ENCODE measurements at regions not wholly inside any gene's neighbourhood (a gene's known extent, or its start where the extent isn't known, plus 50 kb on each side); places are given as distances from the start of the nearest gene placed in this dataset.

DNA sequence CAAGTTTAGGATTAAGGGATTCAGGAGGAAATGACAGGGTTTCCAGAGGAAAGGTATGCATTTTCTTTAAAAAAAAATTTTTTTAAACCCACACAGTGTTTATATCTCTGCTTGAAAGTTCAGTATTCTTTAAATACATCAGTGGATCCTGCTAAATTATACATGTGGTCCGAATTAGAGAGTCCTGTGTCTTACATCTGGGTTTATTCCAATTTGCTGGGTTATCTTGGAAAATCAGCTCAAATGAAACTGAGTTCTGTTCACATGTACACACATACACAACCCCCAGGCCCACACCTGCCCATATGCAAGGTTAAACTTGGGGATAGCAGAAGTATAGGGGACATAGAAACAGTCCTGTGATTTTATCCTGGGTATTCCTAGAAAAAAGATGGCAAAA is 493.7 kb downstream of the ZNF608 start:
- no peaks in the 10 kb centered on the region for H3K36me3 Mint-ChIP-seq (ENCODE audit: insufficient read depth)
- H3K4me1 Mint-ChIP-seq (ENCODE audit: low read depth): peaks cover 6% of the 10 kb centered on the region
- no peak for TF ChIP-seq CTCF (IDR thresholded peaks at IDR 0.05; ENCODE audit: unreplicated experiment)
- H3K27me3 Mint-ChIP-seq: no peaks in the 10 kb centered on the region
- H3K9me3 Mint-ChIP-seq (ENCODE audit: low read depth): peaks cover 33% of the 10 kb centered on the region
- DNase-seq (ENCODE audit: low spot score, unreplicated experiment): no peak
- H3K4me3 Mint-ChIP-seq (ENCODE audit: low read depth): no peak overlapping the region
- H3K27ac Mint-ChIP-seq: no peak overlapping the region

DNA sequence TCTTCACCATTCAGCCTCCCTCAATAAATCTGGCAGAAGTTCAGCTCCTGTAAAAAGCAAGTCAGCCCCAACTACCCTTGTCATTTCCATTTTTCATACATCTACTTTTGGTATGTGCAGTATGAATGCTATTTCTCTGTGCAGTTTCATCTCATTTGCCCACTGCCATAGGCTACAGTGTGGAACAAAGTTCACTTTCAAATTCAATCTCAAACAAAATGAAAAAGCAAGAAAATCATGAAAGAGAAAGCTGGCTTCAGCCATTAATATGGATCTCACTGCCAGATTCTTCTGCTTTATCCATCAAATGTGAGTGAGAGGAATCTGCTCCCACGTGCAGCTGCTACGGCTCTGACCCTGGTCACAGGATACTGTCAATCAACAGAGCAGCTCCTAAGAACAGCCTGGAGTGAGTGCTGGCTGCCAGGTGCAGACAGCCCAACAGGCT is 494.2 kb downstream of the ZNF608 start:
- Mint-ChIP-seq H3K4me1 (ENCODE audit: low read depth) (peaks cover 6% of the 10 kb centered on the region), H3K27ac (no peak overlapping the region), H3K36me3 (ENCODE audit: insufficient read depth) (no peaks in the 10 kb centered on the region), H3K4me3 (ENCODE audit: low read depth) (no peak overlapping the region), H3K9me3 (ENCODE audit: low read depth) (peaks cover 38% of the 10 kb centered on the region), H3K27me3 (no peaks in the 10 kb centered on the region)
- no peak for DNase-seq (ENCODE audit: low spot score, unreplicated experiment)
- no peak for TF ChIP-seq CTCF (IDR thresholded peaks at IDR 0.05; ENCODE audit: unreplicated experiment)

DNA sequence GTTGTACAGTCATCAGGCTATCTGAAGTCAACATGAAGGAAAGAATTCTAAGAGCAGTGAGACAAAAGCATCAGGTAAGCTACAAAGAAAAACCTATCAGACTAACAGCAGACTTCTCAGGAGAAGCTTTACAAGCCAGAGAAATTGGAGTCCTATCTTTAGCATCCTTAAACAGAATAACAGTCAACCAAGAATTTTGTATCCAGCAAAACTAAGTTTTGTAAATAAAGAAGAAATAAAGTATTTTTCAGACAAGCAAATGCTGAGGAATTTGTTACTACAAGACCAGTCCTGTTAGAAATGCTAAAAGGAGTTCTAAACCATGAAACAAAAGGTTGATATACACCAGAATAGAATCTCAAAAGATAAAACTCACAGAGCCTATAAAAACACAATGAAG is 501.2 kb downstream of the ZNF608 start:
- H3K9me3 Mint-ChIP-seq (ENCODE audit: low read depth): peaks cover 55% of the 10 kb centered on the region
- TF ChIP-seq CTCF (IDR thresholded peaks at IDR 0.05; ENCODE audit: unreplicated experiment): no peak
- no peak overlapping the region for H3K27ac Mint-ChIP-seq
- peaks cover 11% of the 10 kb centered on the region for H3K36me3 Mint-ChIP-seq (ENCODE audit: insufficient read depth)
- H3K4me1 Mint-ChIP-seq (ENCODE audit: low read depth): peaks cover 3% of the 10 kb centered on the region
- no peaks in the 10 kb centered on the region for H3K27me3 Mint-ChIP-seq
- no peak for DNase-seq (ENCODE audit: low spot score, unreplicated experiment)
- H3K4me3 Mint-ChIP-seq (ENCODE audit: low read depth): no peak overlapping the region

DNA sequence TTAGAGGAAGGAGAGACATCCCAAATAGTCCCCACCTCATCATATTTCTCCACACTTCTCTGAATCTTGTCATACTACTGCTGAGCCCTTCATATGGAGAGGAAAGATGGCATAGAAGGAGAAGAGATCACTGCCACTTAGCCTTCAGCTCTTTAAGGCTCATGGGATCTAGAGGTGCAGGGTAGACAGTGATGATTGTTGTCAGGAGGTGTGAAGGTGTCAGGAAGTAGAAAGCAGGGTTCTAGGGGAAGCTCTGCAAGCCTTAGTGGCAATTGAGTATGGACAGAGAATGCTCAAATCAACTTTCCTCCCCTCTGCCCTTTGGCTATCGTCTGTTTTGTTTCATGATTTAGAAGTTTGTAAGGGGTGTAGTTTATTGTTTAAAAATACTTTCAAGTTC is 505.7 kb downstream of the ZNF608 start:
- no peak for DNase-seq (ENCODE audit: low spot score, unreplicated experiment)
- H3K9me3 Mint-ChIP-seq (ENCODE audit: low read depth): peaks cover 25% of the 10 kb centered on the region
- peaks cover 9% of the 10 kb centered on the region for H3K36me3 Mint-ChIP-seq (ENCODE audit: insufficient read depth)
- no peaks in the 10 kb centered on the region for H3K27me3 Mint-ChIP-seq
- H3K4me1 Mint-ChIP-seq (ENCODE audit: low read depth): peaks cover 23% of the 10 kb centered on the region
- no peak overlapping the region for H3K4me3 Mint-ChIP-seq (ENCODE audit: low read depth)
- no peak overlapping the region for H3K27ac Mint-ChIP-seq
- no peak for TF ChIP-seq CTCF (IDR thresholded peaks at IDR 0.05; ENCODE audit: unreplicated experiment)

DNA sequence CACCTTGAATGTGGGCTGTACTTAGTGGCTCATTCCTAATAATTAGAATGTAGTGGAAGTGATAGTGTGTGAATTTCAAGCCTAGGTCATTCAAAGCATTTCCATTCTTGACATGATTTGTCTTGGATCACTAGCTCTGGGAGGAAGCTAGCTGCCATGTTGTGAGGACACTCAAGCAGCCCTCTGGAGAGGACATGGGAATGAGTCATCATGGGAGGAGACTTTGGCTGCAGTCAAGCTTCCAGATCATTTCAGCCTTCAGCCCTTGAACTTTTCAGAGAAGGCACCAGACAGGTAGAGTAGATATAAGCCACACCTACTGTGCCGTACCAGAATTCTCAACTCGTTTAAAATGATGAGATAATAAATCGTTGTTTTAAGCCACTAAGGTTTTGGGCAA is 506.9 kb downstream of the ZNF608 start:
- Mint-ChIP-seq H3K4me1 (ENCODE audit: low read depth) (peaks cover 30% of the 10 kb centered on the region), H3K36me3 (ENCODE audit: insufficient read depth) (peaks cover 8% of the 10 kb centered on the region), H3K4me3 (ENCODE audit: low read depth) (no peak overlapping the region), H3K27ac (no peak overlapping the region), H3K9me3 (ENCODE audit: low read depth) (peaks cover 15% of the 10 kb centered on the region), H3K27me3 (no peaks in the 10 kb centered on the region)
- TF ChIP-seq CTCF (IDR thresholded peaks at IDR 0.05; ENCODE audit: unreplicated experiment): no peak
- DNase-seq (ENCODE audit: low spot score, unreplicated experiment): no peak
